VCaP (cell line): ENCODE measurements at regions not wholly inside any gene's neighbourhood (a gene's known extent, or its start where the extent isn't known, plus 50 kb on each side); places are given as distances from the start of the nearest gene placed in this dataset.

Experiments used
- H3K27ac ChIP-seq: fragments of 450-650 bp; 2 replicates; pipeline ENCODE4 v1.5.1; 2017
- TF ChIP-seq, protein P1 (sequence below): fragments of 450-650 bp; conservative IDR thresholded peaks from 2 replicates; pipeline ENCODE4 v1.5.1; 2017; ENCODE audit warnings: mild to moderate bottlenecking, moderate library complexity

DNA sequence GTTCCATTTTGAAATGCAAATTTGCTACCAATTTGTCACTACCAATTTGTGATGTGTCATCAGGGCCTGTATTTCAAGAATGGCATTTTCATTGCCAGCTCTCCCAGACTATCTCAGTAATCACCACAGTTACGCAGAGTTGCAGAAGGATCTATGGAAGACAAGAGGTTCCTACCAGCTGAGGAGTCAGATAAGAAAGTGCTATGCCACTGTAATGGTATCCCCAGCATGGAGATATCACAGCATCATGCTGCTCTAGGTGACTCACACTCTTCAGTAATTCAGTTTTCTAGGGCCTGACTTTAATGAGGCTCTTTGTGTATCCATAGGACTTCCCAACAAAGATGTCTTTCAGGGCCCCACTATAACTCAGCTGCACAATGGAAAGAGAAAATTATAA is 490.3 kb downstream of the ARHGEF28 start:
- H3K27ac ChIP-seq = no peak overlapping the region
- TF ChIP-seq, protein P1, sequence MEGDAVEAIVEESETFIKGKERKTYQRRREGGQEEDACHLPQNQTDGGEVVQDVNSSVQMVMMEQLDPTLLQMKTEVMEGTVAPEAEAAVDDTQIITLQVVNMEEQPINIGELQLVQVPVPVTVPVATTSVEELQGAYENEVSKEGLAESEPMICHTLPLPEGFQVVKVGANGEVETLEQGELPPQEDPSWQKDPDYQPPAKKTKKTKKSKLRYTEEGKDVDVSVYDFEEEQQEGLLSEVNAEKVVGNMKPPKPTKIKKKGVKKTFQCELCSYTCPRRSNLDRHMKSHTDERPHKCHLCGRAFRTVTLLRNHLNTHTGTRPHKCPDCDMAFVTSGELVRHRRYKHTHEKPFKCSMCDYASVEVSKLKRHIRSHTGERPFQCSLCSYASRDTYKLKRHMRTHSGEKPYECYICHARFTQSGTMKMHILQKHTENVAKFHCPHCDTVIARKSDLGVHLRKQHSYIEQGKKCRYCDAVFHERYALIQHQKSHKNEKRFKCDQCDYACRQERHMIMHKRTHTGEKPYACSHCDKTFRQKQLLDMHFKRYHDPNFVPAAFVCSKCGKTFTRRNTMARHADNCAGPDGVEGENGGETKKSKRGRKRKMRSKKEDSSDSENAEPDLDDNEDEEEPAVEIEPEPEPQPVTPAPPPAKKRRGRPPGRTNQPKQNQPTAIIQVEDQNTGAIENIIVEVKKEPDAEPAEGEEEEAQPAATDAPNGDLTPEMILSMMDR = no peak

DNA sequence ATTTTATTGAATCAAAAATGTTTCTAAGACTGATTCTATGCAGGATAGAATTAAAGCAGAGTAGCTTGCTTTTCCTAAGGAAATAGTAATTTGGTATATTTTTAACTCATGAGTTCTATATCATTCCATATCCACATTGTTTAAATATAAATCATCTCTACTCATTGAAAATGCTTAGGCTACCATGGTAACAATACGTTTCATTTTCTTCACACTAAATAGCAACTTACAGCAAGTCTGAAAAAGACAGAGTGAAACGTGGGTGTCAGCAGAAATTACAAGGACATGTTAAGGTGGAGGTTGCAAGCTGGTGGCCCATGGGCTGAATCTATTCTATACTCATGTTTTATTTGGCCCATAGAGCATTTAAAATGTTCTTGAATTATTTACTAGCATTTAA is 487.9 kb downstream of the ARHGEF28 start:
- no peak overlapping the region for H3K27ac ChIP-seq
- TF ChIP-seq, protein P1 = no peak

DNA sequence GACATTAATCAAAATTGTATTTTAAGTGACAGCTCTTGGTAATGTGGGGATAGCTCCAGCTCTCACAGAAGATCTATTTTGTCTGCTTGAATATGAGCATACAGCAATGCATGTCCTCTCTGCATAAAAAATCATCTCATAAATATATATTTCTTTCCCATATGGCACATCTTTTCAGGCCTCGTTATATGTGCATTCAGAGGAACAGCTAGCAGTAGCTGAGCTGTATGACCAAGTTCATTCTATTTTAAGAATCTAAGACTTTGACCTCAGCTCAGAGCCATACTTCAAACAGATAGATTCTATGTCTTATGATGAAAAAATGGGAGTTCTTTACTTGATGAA is 487.2 kb downstream of the ARHGEF28 start:
- H3K27ac ChIP-seq = no peak overlapping the region
- TF ChIP-seq, protein P1 = no peak

DNA sequence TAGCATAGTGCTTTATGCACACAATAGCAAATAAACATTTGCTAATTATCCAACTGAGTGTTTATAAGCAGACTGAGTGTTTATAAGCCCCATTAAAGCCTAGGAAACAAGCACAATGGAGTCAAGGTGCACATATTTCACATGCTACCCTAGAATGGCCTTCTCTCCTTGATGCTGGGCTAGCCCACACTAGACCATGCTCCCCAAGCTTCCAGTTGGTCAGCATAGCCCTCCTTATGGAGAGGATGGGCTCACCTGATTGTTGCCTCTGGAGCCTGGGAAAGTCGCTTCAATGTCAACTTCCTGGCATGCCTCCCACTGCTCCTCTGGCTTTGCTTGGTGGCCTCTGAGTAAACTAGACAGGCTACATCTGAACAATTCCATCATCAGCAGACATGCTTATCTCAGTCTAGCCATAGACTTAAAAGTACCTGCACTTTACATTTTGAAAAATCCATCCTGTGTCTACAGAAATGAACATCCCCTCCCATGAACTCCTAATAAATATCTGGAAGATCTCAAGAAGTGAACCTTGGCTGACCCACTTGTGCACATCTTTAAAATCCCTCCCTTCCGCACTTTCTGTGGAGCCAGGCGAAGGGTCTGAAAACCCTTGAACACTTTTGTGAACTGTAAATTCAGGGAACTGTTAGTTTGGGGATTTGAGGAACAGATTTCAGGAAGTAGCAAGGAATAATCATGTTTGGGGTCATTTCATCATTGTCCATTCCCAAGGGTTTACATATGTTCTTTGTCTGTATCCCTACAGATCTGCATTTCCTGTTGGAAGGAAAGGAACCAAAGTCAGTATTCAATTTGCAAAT is 486.6 kb downstream of the ARHGEF28 start:
- no peak overlapping the region for H3K27ac ChIP-seq
- TF ChIP-seq, protein P1 = no peak

DNA sequence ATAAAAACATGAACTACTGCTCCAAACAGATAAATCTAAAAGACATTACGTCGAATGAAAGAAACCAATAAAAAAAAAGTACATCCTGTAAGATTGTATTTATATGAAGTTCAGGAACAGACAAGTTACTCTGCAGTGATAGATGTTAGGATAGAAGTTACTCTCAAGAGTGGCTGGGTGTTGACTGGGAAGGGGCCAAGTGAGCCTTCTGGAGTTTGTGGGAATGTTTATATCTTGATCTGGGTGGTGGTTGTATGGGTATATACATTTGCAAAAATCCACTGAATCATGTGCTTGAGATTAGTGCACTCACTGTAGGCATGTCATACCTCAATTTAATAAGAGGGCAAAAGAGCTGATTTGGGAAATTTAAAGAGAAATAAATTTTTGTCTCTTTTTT is 485.8 kb downstream of the ARHGEF28 start:
- TF ChIP-seq, protein P1 = no peak
- H3K27ac ChIP-seq = no peak overlapping the region

DNA sequence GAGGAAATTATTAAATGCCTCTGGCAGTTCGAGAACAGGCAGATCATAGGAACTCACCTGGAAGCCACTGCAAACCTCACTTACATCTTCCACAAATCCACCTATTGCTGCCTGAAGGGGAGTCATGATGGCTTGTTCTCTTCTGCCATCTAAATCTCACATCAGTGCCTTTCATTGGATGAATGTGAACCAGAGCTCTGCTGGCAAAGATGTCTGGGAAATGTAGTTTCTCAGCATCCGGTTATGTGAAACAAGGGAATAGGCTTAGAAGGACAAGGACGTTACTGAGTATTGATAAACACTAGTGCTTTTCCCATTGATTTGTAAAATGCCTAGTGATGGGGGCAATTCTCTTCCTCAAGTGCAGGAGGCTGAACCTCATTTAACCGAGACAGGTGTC is 483.3 kb downstream of the ARHGEF28 start:
- H3K27ac ChIP-seq = no peak overlapping the region
- TF ChIP-seq, protein P1 = no peak

DNA sequence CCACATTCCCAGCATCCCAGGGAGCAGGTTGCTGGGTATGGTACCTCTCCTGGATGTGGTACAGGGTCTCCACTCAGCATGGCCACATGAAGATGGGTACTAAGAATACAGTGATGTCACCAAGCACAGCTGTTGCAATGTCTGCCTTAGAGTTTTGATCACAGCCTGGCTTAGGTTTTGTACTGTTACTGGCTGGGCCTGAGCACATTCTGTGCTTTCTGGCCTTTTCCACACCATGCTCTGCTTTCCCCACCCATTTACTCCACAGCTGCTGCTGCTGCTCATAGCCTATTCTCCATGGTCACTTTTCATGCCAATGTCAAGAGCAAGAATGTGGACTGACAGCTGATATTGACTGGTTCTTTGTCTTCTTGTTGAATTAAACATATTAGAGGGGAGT is 481.9 kb downstream of the ARHGEF28 start:
- no peak overlapping the region for H3K27ac ChIP-seq
- TF ChIP-seq, protein P1 = no peak
